ENCODE measurements at regions not wholly inside any gene's neighbourhood (a gene's known extent, or its start where the extent isn't known, plus 50 kb on each side); places are given as distances from the start of the nearest gene placed in this dataset.

- 83 to 85% methylated on average over 11 of the region's 11 CpGs for WGBS, 2 donors
- H3K4me1 ChIP-seq = no peaks in the 10 kb centered on the region
- H3K27ac ChIP-seq = no peak overlapping the region
These were observed 400.6 kb upstream of the IGFBP3 start for GRCh38 chr7:46321556-46322205.

GRCh38 chr7:46320956-46321355, 399.9 kb upstream of the IGFBP3 start:
- Histone ChIP-seq H3K4me3 (replicated peaks in 1 of 3) (no peak overlapping the region), H3K27ac (no peak overlapping the region), H3K4me1 (no peaks in the 10 kb centered on the region), H3K9me3 (no peaks in the 10 kb centered on the region), H3K27me3 (no peaks in the 10 kb centered on the region), H3K36me3 (no peaks in the 10 kb centered on the region)
- TF ChIP-seq POLR2A (IDR thresholded peaks at IDR 0.05) (no peak), CTCF (IDR thresholded peaks at IDR 0.05) (no peak)
- intact Hi-C loops (cut with DNase I) = no loop called here
- DNase-seq = no peak
- WGBS, 2 donors = 77 to 82% methylated on average over 3 of the region's 3 CpGs

More at GRCh38 chr7:46321556-46322205, 400.6 kb upstream of the IGFBP3 start:
- no peaks in the 10 kb centered on the region for H3K9me3 ChIP-seq
- TF ChIP-seq CTCF (IDR thresholded peaks at IDR 0.05) (no peak), POLR2A (IDR thresholded peaks at IDR 0.05) (no peak)
- H3K27me3 ChIP-seq = no peaks in the 10 kb centered on the region
- no peak for DNase-seq
- intact Hi-C loops (cut with DNase I) = no loop called here
- no peaks in the 10 kb centered on the region for H3K36me3 ChIP-seq
- no peak overlapping the region for H3K4me3 ChIP-seq (replicated peaks in 1 of 3)

DNA sequence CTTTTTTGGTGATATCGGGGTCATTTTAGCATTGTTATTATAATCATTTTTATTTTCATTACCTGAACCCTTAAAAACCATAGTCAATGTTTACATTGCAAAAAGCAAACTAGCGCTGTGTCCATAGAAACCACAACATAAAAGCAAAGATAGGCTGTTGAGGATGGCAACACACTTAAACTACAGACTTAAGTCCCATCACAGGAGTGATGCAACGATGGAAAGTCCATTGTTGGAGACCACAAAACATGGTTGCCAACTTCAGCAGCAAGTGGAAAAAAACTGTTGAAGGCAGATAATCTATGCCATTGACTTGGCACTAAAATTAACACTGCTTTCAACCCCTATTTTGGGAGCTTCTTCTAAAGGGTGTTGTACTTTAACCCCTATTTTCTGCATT, 398.8 kb upstream of the IGFBP3 start:
- Histone ChIP-seq H3K27me3 (no peaks in the 10 kb centered on the region), H3K36me3 (no peaks in the 10 kb centered on the region), H3K4me3 (replicated peaks in 1 of 3) (no peak overlapping the region), H3K27ac (no peak overlapping the region), H3K9me3 (no peaks in the 10 kb centered on the region), H3K4me1 (no peaks in the 10 kb centered on the region)
- 87 to 89% methylated on average over 3 of the region's 3 CpGs for WGBS, 2 donors
- DNase-seq = no peak
- intact Hi-C loops (cut with DNase I) = no loop called here
- TF ChIP-seq POLR2A (IDR thresholded peaks at IDR 0.05) (no peak), CTCF (IDR thresholded peaks at IDR 0.05) (no peak)

GRCh38 chr7:46318276-46318675, 397.2 kb upstream of the IGFBP3 start:
- Histone ChIP-seq H3K9me3 (no peaks in the 10 kb centered on the region), H3K4me3 (replicated peaks in 1 of 3) (no peak overlapping the region), H3K27me3 (no peaks in the 10 kb centered on the region), H3K36me3 (no peaks in the 10 kb centered on the region), H3K27ac (no peak overlapping the region), H3K4me1 (no peaks in the 10 kb centered on the region)
- WGBS, 2 donors = 81 to 93% methylated on average over 3 of the region's 3 CpGs
- intact Hi-C loops (cut with DNase I) = no loop called here
- no peak for DNase-seq
- TF ChIP-seq CTCF (IDR thresholded peaks at IDR 0.05) = no peak
- no peak for TF ChIP-seq POLR2A (IDR thresholded peaks at IDR 0.05)

GRCh38 chr7:46317256-46317655, 396.2 kb upstream of the IGFBP3 start:
- TF ChIP-seq POLR2A (IDR thresholded peaks at IDR 0.05) = no peak
- TF ChIP-seq CTCF (IDR thresholded peaks at IDR 0.05) = no peak
- no peaks in the 10 kb centered on the region for H3K36me3 ChIP-seq
- H3K4me1 ChIP-seq = no peaks in the 10 kb centered on the region
- intact Hi-C loops (cut with DNase I) = no loop called here
- 89 to 90% methylated on average over 6 of the region's 6 CpGs for WGBS, 2 donors
- no peak overlapping the region for H3K4me3 ChIP-seq (replicated peaks in 1 of 3)
- no peaks in the 10 kb centered on the region for H3K9me3 ChIP-seq
- H3K27ac ChIP-seq = no peak overlapping the region
- DNase-seq = no peak
- no peaks in the 10 kb centered on the region for H3K27me3 ChIP-seq

All from thyroid gland (tissue), 4 donors.